Activated T-cell treated with anti-CD3 and anti-CD28 coated beads for 4 hours (primary cell): ENCODE measurements at regions not wholly inside any gene's neighbourhood (a gene's known extent, or its start where the extent isn't known, plus 50 kb on each side); places are given as distances from the start of the nearest gene placed in this dataset.
A peak's percentile ranks its signal among the peaks of the same experiment; 100 is the strongest.
"Not testable (repeated sequence)": the region's sequence is repeated elsewhere in the genome, so short reads cannot be mapped to it uniquely, and the experiment has no call there.

Experiments
- DNase-seq: peaks from one replicate; pipeline ENCODE4 v3.0.0-alpha.2; 2020

DNA sequence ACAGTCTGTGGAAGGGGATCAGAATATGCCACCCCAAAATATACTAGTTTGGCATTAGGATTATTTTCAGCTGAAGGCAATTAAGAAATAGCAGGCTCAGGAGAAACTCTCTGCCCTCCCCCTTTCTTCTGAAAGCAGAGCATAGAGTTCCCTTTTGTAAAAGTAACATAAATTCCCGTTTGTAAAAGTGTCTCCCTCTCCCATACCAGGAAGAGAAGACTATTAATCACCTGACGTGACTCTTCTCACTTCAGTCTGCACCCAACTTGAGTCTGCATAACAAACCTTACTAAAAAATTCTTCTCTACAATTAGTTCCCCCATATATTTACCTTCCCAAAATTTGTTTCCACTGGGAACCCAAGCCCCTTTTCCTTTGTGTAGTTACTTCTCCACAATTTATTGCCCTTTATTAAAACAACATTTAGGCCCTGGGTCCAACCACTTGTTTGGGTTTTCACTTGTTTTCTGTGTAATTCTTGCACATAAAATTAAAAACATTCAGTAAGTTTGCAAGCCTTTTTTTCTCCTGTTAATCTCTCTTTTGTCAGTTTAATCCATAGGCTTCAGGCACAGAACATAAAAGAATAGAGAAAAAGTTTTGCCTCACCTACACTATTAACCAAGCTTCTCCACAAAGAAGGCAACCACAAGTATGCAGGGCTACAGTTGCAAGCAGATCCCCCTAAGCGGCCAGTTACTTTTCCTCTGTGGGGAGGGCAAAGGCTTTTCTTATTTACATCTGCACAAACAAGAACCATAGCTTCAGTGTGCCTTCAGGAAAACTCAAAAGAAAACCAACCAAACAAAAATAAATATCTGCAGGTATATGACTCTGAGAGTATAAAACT is 73.8 kb upstream of the EPCAM start:
- DNase-seq = no peak

DNA sequence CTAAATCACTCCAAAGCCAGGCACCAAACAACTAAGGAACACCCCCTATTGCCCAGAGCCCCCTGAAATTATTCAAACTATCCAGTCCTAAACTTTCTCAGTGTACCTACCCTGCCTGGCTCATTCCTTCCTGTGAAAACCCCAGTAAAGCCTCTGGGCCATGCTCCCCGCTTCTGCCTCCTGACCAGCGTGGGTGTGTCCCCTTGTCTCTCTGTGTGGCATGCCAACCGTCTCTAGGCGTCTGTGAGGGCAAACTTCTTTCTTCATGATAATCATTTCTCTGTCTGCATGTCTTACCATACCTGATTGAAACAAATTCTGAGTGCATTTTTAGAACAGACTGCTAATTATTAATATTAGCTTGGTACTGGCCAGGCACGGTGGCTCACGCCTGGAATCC is 75.1 kb upstream of the EPCAM start:
- no peak for DNase-seq

DNA sequence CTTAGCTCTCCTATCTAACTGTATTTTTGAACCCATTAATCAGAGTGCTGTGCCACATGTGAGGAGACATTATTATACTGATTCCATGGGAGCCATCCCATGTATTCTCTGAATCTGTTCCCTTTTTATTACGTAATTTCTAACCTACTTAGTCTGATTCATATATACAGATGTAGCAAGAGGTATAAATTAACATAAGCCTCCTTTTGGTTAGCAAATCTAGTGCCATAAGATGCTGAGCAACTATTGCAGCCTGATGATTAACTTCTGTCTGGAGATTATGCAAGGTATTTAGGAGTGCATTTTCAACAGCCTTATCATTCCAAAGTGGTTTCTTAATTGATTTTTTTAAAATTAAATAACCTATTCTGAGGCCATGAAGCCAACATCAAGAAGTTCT is 80.2 kb upstream of the EPCAM start:
- no peak for DNase-seq

DNA sequence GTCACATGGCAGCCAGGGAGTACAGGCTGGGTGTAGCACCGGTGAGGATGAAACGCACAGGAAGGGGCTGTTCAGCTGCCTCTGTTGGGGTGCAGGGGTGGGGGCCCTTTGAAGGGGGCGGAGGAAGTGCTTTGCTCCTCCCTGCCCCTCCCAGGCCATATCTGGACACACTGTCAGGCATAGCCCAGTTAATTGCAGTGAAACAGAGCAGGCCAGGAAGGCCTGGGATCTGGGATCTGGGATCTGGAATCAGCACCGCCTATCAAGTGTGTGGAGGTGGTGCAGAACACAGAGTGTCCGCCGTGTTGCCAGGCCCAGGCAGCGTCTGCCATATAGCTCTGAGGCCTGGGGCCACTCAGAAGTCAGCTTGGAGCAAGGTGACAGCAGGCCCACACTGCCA is 85.5 kb upstream of the EPCAM start:
- DNase-seq = no peak

DNA sequence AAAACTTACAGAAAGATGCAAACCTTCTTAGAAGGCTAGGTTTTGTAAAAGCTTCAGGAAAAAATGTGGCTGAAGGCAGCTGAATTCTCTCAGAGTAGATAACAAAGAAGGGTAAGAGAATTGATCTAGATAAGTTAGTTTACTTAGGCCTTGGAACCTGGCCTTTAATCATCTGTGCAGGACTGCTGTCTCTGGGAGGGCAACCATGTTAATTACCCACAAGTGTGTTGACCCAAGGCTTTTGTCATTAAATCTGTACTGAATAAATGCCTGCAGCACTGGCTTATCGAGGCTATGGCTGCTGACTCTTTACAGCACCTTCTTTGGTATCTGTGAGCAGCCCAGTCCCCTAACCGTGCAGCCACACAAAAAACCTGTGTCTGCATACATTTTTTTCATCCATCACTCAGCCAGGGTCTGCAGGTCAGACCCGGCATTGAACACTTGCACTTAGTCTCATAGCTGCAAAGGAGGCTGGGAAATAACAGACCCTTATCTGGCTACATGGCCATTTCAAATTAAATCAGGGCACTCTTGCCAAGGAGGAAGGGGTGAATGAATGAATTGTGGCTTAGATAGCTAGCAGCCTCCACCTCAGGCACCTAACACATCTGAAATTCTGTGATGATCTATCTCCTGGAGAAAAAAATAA is 86.4 kb upstream of the EPCAM start:
- no peak for DNase-seq

DNA sequence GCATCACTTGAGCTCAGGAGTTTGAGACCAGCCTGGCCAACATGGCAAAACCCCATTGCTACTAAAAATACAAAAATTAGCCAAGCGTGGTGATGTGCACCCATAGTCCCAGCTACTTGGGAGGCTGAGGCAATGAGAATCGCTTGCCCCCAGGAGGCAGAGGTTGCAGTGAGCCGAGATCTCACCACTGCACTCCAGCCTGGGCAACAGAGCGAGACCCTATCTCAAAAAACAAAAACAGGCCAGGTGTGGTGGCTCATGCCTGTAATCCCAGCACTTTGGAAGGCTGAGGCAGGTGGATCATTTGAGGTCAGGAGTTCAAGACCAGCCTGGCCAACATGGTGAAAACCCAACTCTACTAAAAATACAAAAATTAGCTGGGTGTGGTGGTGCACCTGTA is 89.6 kb upstream of the EPCAM start:
- not testable (repeated sequence) for DNase-seq

DNA sequence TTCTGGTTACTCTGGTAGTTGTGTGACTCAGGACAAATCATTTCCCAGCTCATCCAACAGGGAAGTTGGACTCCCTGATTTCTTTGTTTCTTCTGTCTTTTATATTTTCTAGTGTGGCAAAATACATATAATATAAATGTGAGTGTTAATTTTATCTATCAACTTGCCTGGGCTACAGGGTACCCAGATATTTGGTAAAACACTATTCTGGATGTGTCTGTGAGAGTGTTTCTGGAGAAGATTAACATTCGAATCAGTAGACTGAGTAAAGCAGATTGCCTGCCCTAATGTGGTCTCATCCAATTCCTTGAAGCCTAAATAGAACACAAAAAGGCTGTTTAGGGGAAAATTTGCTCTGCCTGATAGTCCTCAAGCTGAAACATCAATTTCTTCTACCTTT is 91.1 kb upstream of the EPCAM start:
- no peak for DNase-seq

DNA sequence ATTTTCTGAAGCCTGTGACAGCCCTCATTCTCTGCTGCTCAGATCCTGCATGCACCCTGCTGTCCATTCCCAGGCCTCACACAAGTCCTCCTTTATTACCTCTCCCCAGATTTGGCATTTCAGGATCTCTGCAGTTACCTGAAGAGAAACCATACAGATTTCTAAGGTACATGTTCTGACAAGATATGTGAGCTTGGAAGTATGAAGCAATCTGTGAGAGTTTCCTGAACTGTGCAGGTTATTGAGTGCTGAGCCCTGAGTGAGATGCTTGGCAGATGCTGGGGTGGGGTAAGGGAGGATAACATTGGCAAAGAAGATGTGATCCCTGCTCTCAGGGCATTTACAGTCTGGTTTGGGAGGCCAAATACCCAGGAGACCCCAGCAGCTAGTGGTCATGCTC is 91.9 kb upstream of the EPCAM start:
- DNase-seq = no peak

DNA sequence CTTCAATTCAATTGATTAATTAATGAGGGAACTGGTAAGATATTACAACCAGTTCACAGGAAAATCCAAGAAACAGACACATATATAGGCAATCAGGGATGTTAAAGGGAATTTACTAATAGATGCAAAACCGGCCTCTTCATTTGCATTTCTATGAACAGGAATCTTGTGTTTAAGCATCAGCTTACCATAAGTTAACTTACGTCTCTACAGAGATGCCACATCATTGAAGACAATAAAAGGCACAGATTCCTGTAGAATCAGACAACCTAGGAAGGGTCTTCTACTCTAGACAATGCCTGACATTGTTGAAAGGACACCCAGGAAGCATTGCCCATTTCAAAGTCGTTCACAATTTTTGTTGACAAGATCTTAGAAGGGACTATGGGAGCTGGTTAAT is 93.0 kb upstream of the EPCAM start:
- DNase-seq = no peak

DNA sequence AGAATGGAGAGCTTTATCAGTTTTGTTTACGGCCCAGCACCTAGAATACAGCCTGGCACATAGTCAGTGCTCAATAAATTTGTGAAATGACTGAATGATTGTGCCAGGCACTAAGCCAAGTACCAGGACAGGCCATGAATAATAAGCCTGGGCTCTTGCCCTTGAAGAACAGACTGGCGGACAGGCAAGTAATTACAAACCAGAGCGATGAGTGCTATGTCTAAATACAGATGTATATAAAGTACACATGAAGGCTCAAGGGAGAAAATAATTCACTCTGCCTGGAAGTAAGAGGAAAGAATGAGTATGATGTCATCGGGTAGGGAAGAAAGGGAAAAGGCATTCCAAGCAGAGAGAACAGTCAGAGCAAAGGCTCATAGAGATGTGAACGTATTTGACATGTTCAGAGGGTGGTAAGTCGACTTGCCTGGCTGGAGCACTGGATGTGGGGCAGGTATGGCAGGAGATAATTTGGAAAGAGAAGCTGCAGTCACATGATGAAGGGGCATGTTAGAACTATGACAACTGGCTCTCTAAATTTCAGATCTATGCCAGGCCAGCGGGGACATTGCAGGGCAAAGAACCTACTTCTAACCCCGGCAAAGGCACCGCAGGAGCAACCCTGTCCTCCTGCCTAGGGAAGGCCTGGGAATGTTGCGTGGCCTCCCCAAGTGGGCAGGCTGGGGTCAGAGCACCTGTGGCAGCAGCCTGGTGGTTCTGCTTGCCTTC is 94.9 kb upstream of the EPCAM start:
- no peak for DNase-seq

DNA sequence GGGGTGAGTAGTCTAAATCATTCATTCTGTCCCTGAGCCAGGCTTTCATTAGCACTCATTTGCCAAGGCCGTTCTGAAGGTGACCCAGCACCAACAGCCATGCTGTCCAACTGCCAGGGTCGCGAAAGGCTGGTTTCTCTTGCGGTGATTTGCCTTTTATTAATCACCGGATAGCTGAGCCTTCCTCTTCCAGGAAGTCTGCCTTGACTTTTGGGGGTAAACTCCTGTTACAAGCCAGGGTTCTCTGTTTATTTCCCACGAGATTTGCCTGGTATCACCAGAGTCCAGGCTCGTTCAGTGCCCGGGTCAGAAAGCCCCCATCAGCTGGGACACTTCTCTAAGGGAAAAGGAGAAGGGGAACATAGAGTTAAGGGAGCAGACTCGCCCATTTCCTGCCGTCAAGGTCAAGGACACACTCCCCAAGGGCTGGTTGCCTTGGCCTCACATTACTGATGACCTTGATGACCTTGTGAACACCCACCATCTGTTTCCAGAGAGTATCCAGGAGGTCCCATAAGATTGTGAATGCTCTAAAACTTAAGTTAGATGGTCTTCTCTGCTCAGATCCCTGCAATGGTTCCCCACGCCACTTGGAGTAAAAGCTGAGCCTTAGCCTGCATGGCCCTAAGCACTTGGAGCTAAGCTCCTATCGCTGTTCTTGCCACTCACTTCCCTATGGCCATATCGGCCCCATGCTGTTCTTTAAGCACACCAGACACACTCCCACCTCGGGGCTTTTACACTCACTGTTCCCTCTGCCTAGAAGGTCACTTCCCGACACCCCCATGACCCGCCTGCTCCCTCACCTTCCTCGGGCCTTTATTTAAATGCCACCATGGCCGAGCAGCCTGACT is 96.0 kb upstream of the EPCAM start:
- DNase-seq = no peak

DNA sequence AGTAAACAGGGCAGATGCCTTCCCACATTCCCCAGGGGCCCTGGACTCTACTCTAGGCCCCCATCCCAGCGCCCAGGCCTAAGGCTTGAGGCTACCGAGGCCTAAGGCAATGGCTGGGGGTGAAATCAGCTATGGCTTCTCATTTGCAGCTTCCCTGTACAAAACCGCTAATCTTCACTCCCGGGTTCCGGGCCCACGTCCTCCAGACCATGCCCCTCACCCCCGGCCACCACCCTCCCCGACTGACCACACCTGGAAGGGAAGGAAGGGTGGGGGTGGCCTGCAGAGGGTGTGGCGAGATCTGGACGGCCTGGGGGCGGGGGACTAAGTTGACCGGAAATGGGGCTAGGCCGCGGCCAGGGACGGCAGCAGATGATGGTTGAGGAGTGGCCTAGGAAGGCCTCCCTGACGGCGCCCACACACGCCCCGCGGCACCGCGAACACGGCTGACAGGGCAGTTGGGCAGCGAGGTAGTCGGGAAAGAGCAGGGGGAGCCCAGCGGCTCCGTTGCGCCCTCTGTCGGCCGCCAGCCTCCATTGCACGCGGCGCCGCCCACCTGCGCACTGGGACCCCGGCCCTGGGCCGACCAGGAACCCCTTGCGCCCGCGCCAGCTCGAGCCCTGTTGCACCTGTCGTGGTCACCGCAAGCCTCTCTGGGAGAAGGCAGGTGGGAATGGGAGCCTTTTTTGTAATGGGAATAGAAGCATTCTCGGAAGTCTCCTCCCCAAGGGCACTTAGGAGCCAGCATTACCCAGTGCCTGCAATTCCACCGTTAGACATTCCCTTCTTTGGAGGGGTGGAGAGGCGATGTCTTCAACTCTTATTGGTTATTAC is 95.9 kb upstream of the CALM2 start:
- peak; percentile 31 for DNase-seq

DNA sequence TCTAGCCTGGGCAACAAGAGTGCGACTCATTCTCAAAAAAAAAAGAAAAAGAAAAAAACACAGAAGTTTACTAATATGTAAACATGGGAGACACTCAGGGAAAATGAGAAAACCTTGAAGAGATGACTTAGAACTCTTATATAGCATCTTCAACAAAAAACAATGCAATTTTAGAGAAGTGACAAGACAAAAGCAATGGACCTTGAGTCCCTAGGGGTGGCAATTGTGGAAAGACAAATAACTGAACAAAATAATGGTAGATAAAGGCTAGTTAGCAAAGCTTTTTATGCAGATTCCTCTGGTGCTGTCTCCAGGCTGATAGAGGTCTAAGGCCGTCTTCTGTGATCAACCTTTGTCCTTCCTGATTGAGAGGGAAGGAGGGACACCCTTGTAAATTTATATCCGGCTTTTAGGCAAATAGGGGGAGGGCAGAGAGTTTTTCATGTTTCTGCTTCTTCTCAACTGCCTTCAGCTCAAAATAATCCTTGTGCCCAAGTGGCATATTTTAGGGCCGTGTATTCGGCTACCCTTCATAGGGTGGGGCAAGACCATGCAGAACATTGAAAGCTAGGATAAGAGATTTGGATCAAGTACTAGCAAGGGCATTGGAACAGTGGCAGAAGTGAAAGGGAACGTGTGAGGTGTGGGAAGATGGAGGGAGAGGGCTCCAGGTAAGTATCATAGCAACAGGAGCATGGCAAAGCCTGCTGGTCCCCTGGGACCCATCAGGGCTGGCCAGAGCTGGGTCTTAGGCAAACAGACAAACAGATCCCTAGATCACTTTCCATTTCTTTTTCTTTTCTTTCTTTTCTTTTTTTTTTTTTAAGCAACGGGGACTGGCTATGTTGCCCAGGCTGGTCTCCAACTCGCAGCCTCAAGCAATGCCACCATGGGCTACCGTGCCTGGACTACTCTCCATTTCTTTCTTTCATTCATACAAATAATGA is 95.0 kb upstream of the CALM2 start:
- DNase-seq = no peak

DNA sequence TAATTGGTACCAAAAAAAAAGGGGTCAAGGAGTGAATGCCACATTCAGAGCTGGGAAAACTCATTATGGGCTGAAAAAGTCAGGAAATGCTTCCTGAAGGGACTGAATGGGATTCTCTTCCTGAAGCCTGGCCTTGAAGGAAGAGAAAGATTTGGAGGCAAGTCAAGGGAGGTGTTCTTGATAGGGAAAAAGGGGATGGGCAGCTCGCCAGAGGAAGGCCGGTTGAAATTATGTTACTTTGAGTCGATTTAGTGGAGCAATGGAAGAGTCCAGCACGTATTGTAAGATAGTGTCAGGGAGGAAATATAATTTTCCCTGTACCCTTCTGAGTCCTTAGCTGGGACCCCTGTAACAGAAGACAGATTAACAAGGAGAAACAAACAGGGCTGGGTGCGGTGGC is 94.1 kb upstream of the CALM2 start:
- DNase-seq = no peak

DNA sequence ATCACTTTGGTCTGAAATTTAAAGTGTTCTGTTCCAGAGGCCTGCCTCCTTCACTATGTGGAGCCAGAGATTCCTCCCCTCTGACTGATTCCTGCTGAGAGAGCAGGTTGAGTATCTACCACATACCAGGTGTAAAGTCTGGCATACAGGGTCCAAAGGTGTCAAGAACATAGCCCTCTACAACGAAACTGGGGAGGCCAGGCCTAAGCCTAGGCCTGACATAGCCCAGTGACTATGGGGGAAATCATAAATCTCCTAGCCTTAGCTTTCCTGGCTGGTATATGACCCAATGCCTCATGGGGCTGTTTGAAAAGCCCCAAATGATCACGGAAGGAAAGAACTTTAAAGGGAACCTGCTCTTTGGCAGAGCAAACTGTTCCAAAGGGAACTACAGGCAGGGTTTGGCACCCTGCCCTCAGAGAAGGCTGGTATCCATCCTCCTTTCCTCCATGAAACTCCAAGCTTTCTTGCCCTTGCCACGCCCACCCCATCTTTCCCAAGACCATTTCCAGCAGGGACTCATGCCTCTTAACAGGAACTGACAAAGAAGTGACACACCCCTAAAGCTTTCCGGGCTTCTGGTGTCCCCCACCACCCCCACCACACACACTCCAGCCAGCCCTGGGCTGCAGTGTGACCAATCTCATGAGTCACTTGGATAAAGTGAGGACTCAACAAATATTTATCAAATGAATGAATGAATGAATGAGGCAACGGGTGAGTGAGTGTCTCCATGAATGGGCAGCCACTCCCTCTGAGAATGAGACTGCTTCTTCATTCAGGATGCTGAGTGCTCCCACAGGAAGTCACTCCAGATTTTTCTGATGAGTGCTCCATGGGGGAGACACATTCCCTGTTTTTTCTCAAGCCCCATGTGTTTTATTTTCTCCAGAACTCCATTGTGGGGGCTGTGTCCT is 93.3 kb upstream of the CALM2 start:
- no peak for DNase-seq

DNA sequence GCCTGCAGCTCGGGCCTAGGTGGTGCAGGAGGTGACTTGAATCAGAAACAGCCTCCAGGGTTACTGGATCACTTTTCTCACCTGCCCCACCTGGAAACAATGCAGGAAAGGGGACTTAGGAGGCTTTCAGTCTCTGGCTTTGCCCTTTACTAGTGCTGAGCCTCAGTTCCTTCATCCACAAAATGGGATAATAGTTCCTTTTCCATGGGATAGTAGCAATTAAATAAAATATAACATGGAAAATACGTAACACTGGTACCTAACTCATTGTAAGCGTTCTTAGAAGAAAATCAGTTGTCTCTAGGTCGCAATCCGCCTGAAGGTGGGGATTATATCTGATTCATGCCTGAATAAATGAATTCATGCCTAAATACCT is 91.4 kb upstream of the CALM2 start:
- no peak for DNase-seq

DNA sequence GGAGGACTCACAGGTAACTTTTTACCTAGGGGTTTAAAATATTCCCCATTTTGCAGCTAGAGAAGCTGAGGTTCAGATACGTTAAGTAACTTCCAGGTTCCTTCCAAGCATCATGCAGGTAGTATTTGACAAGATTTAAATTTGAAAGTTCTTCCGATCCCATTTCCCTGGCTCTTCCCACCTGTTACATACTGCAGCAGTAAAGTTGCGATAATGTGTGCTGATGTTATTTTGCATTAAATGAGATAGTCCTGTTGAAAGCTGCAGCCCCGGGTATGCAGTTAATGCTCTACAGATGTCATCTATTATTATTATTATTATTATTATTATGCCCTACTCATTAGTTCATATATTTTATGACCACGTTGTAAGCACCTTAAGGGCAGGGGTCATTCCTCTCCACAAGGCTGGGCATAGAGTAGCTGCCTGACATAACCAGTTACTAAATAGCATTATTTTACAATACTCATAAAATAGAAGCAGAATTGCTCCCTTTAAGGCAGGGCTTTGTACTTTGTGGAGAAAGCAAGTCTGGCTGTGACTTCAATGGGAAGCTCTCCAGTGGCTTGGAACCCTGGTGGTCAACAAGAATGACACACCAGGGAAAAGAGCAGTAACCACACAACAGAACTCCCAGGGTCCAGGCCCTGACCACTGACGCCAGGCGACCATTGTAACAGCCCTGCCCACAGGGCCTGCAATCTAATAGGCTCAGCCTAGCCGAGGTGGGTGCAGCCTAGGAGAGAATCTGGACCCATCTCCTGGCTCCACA is 90.8 kb upstream of the CALM2 start:
- DNase-seq = no peak

DNA sequence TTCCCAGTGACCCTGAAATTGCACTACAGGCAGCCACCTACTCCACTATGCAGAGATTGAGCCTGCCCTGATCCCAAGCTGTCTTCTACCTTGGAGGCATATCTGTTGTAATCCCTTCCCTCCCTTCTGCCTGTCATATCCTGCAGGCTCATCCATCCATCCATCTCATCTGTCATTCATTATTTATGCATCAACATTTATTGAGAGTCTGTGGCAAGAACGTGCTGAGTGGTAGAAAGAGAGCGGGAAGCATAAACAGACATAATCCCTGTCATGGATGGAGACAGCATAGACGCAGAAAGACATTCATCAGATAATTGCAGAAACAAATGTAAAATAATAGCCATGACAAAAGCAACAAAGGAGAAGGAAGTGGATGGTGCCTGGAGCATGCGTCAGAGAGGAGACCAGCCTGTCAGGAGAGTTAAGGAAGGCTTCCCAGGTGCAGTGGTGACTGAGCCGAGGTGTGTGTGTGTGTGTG is 89.5 kb upstream of the CALM2 start:
- no peak for DNase-seq

DNA sequence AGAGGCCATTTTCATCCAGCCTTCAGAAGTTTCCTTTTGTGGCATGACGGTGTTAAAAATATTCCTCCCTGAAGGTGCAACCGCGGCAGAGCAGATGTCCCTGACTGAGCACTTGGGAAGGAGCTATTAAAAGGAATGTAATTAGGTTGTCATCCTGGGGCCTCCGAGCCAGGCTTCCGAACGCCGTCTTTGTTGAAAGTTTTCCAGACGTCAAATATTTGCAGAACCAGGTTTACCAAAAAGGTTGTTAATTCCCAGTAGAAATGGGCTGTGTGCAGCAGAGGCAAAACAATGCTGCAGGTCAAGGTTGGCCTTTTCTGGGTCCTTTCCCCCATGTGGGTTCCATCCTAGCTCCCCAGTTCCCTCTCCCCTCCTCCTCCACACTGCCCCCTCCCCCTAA is 88.8 kb upstream of the CALM2 start:
- DNase-seq = no peak
